GM12864 (cell line): ENCODE measurements at regions not wholly inside any gene's neighbourhood (a gene's known extent, or its start where the extent isn't known, plus 50 kb on each side); places are given as distances from the start of the nearest gene placed in this dataset.

Experiments
- DNase-seq: peaks from one replicate; pipeline ENCODE4 v3.0.0-alpha.2; 2011; ENCODE audit warnings: low read depth
- H3K4me3 ChIP-seq: 2 replicates; pipeline ENCODE4 v1.5.1; 2011; ENCODE audit warnings: mild to moderate bottlenecking, low read depth, low read length, control low read depth
- CTCF ChIP-seq: IDR thresholded peaks from 2 replicates; pipeline ENCODE4 v1.5.1; 2011; ENCODE audit warnings: low read depth, mild to moderate bottlenecking, moderate library complexity, low read length, control low read depth, inconsistent platforms; ENCODE audit errors: missing control alignments

GRCh38 chr16:65842067-65842466, 524.4 kb upstream of the CDH5 start:
- DNase-seq, result no peak
- no peak for TF ChIP-seq CTCF
- no peak overlapping the region for H3K4me3 ChIP-seq

GRCh38 chr16:65838001-65838400, 528.5 kb upstream of the CDH5 start:
- H3K4me3 ChIP-seq, result no peak overlapping the region
- no peak for TF ChIP-seq CTCF
- no peak for DNase-seq

GRCh38 chr16:65837464-65837863, 529.0 kb upstream of the CDH5 start:
- no peak for TF ChIP-seq CTCF
- DNase-seq, result no peak
- H3K4me3 ChIP-seq, result no peak overlapping the region

GRCh38 chr16:65834688-65835087, 531.8 kb upstream of the CDH5 start:
- no peak overlapping the region for H3K4me3 ChIP-seq
- no peak for TF ChIP-seq CTCF
- no peak for DNase-seq

GRCh38 chr16:65833171-65833871, 533.2 kb upstream of the CDH5 start:
- TF ChIP-seq CTCF, result no peak
- no peak for DNase-seq

GRCh38 chr16:65832679-65833078, 533.8 kb upstream of the CDH5 start:
- no peak for TF ChIP-seq CTCF
- no peak overlapping the region for H3K4me3 ChIP-seq
- DNase-seq, result no peak

More at GRCh38 chr16:65833171-65833871, 533.2 kb upstream of the CDH5 start:
- H3K4me3 ChIP-seq, result no peak overlapping the region
